Suprapubic skin (tissue), 4 donors: ENCODE measurements at regions not wholly inside any gene's neighbourhood (a gene's known extent, or its start where the extent isn't known, plus 50 kb on each side); places are given as distances from the start of the nearest gene placed in this dataset.

Experiments used
- POLR2A ChIP-seq, 2 donors: fragments of 450-650 bp; IDR thresholded peaks; one replicate each; pipeline ENCODE4 v1.6.1; 2017; ENCODE audit warnings: antibody characterized with exemption in 2 of 2, mild to moderate bottlenecking in 2 of 2, moderate library complexity in 2 of 2
- POLR2AphosphoS5 ChIP-seq, 3 donors: sonication (generic); formaldehyde crosslinking; IDR thresholded peaks; one replicate each; pipeline ENCODE4 v1.6.1; 2017; ENCODE audit warnings: antibody characterized with exemption in 3 of 3

GRCh38 chr13:27352698-27353097 lies 71.7 kb upstream of the GTF3A start:
- TF ChIP-seq POLR2A (IDR thresholded peaks at IDR 0.05) (no peak), POLR2AphosphoS5 (IDR thresholded peaks at IDR 0.05) (no peak)
